ENCODE measurements at regions not wholly inside any gene's neighbourhood (a gene's known extent, or its start where the extent isn't known, plus 50 kb on each side); places are given as distances from the start of the nearest gene placed in this dataset.

DNA sequence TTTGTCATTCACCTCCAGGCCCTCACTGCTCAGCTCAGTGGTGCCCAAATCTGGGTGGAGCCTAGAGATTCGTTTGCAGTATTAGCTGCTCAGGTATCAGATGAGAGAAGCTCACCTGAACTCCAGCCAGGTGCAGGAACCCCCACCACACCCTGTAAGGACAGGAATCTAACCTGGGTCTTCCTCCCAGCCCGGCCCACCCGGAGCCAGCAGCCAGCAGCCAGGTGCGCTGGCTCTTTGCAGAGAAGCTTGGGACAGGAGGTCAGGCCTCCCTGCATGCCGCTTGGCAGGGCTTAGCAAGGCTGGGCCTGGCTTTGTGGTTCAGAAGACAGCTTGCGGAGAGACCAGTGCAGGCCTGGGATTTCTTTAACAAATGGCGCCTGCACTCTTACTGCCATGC is 125.6 kb upstream of the MYL2 start:
- Mint-ChIP-seq H3K9me3 (ENCODE audit: unreplicated experiment) (no peaks in the 10 kb centered on the region), H3K4me1 (ENCODE audit: unreplicated experiment) (no peaks in the 10 kb centered on the region), H3K27me3 (ENCODE audit: unreplicated experiment) (peaks cover 9% of the 10 kb centered on the region), H3K27ac (ENCODE audit: unreplicated experiment) (no peak overlapping the region), H3K4me3 (ENCODE audit: unreplicated experiment) (no peak overlapping the region), H3K36me3 (ENCODE audit: unreplicated experiment) (no peaks in the 10 kb centered on the region)
- TF ChIP-seq, protein P1, sequence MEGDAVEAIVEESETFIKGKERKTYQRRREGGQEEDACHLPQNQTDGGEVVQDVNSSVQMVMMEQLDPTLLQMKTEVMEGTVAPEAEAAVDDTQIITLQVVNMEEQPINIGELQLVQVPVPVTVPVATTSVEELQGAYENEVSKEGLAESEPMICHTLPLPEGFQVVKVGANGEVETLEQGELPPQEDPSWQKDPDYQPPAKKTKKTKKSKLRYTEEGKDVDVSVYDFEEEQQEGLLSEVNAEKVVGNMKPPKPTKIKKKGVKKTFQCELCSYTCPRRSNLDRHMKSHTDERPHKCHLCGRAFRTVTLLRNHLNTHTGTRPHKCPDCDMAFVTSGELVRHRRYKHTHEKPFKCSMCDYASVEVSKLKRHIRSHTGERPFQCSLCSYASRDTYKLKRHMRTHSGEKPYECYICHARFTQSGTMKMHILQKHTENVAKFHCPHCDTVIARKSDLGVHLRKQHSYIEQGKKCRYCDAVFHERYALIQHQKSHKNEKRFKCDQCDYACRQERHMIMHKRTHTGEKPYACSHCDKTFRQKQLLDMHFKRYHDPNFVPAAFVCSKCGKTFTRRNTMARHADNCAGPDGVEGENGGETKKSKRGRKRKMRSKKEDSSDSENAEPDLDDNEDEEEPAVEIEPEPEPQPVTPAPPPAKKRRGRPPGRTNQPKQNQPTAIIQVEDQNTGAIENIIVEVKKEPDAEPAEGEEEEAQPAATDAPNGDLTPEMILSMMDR (IDR thresholded peaks at IDR 0.05) = no peak
- DNase-seq (ENCODE audit: extremely low spot score, unreplicated experiment) = no peak

DNA sequence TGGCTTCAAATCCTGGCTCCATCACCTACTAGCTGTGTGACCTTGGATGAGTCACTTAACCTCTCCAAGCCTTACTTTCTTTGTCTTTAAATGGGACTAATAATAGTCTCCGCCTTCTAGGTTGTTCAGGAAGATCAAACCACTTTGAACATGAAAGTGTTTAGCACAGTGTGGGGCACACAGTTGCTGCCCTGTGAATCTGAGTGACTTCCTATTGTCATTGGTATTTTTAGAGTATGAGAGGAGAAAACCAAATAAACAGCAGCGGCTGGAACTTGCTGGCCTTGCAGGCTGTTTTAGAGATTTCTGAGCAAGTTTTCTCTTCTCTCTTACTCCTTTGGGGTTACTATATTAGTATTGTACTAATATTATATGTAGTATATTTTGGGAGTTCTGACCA is 120.7 kb upstream of the MYL2 start:
- TF ChIP-seq, protein P1 (IDR thresholded peaks at IDR 0.05) = no peak
- peaks cover 33% of the 10 kb centered on the region for H3K27me3 Mint-ChIP-seq (ENCODE audit: unreplicated experiment)

DNA sequence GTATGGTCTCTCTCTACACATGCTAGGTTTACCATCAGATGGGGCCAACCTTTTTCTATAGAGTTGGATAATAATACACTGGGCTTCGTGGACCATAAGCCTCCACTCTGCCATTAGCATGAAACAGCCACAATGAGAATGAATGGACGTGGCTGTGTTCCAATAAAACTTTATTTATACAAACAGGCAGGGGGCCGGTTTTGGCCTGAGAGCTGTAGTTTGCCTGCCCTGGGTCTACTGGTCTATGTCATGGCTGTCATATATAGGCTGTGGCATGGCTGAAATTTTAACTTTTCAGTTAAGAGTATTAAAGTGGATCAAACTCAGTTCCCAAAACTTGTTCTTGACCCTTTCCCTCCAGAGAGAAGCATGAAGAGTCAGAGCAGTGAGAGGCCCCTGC is 120.3 kb upstream of the MYL2 start:
- H3K4me1 Mint-ChIP-seq (ENCODE audit: unreplicated experiment) = peaks cover 6% of the 10 kb centered on the region
- H3K27ac Mint-ChIP-seq (ENCODE audit: unreplicated experiment) = no peak overlapping the region
- peaks cover 37% of the 10 kb centered on the region for H3K27me3 Mint-ChIP-seq (ENCODE audit: unreplicated experiment)
- no peak overlapping the region for H3K4me3 Mint-ChIP-seq (ENCODE audit: unreplicated experiment)
- H3K9me3 Mint-ChIP-seq (ENCODE audit: unreplicated experiment) = no peaks in the 10 kb centered on the region
- H3K36me3 Mint-ChIP-seq (ENCODE audit: unreplicated experiment) = no peaks in the 10 kb centered on the region
- TF ChIP-seq, protein P1 (IDR thresholded peaks at IDR 0.05) = no peak
- DNase-seq (ENCODE audit: extremely low spot score, unreplicated experiment) = no peak

More for the DNA sequence above, 120.7 kb upstream of the MYL2 start:
- Mint-ChIP-seq H3K4me3 (ENCODE audit: unreplicated experiment) (no peak overlapping the region), H3K27ac (ENCODE audit: unreplicated experiment) (no peak overlapping the region), H3K4me1 (ENCODE audit: unreplicated experiment) (peaks cover 2% of the 10 kb centered on the region), H3K9me3 (ENCODE audit: unreplicated experiment) (no peaks in the 10 kb centered on the region), H3K36me3 (ENCODE audit: unreplicated experiment) (no peaks in the 10 kb centered on the region)
- DNase-seq (ENCODE audit: extremely low spot score, unreplicated experiment) = no peak

DNA sequence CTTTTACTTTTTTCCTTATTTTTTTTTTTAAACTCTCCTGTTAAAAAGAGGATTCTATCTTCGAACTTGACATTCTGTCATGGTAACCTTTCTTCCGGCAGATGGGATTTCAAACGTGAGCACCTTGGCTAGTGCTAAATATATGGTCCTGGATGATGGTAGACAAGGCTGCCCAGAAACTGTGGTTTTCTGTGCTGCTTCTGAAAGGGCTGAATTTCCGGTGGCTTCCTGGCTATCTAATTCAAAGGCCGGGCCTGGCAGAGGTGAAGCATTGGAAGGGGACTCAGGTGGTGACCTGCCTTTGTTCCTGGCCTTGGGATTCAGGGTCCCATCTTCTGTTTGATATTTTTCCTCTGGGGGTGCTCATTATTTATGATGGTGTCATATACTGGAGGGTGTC is 118.6 kb upstream of the MYL2 start:
- no peaks in the 10 kb centered on the region for H3K9me3 Mint-ChIP-seq (ENCODE audit: unreplicated experiment)
- H3K4me3 Mint-ChIP-seq (ENCODE audit: unreplicated experiment) = no peak overlapping the region
- no peaks in the 10 kb centered on the region for H3K36me3 Mint-ChIP-seq (ENCODE audit: unreplicated experiment)
- peaks cover 14% of the 10 kb centered on the region for H3K4me1 Mint-ChIP-seq (ENCODE audit: unreplicated experiment)
- TF ChIP-seq, protein P1 (IDR thresholded peaks at IDR 0.05) = no peak
- H3K27me3 Mint-ChIP-seq (ENCODE audit: unreplicated experiment) = peaks cover 46% of the 10 kb centered on the region
- H3K27ac Mint-ChIP-seq (ENCODE audit: unreplicated experiment) = no peak overlapping the region
- DNase-seq (ENCODE audit: extremely low spot score, unreplicated experiment) = no peak

DNA sequence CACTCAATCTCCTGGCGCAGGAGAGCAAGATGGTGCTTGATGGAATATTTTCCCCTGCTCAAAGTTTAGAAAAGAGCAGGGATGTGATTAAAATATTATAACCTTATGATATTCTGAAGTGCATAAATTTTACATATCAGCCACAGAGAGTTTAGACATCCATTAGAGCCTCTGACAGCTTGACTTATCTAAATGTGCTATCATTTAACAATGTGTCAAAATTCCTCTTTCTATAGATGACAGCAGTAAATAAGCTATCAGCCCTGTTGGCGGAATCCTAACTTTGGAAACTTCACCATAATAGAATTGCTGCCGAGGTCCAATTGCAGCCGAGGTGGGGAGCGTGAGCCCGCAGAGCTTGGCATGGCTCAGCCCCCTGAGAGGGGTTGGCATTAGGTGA is 117.7 kb upstream of the MYL2 start:
- no peak overlapping the region for H3K4me3 Mint-ChIP-seq (ENCODE audit: unreplicated experiment)
- no peak for DNase-seq (ENCODE audit: extremely low spot score, unreplicated experiment)
- no peak overlapping the region for H3K27ac Mint-ChIP-seq (ENCODE audit: unreplicated experiment)
- H3K27me3 Mint-ChIP-seq (ENCODE audit: unreplicated experiment) = peaks cover 46% of the 10 kb centered on the region
- H3K4me1 Mint-ChIP-seq (ENCODE audit: unreplicated experiment) = peaks cover 14% of the 10 kb centered on the region
- no peaks in the 10 kb centered on the region for H3K36me3 Mint-ChIP-seq (ENCODE audit: unreplicated experiment)
- no peaks in the 10 kb centered on the region for H3K9me3 Mint-ChIP-seq (ENCODE audit: unreplicated experiment)
- TF ChIP-seq, protein P1 (IDR thresholded peaks at IDR 0.05) = no peak

All from osteocyte (in vitro differentiated cells).